ENCODE measurements at regions not wholly inside any gene's neighbourhood (a gene's known extent, or its start where the extent isn't known, plus 50 kb on each side); places are given as distances from the start of the nearest gene placed in this dataset.
"Not testable (repeated sequence)": the region's sequence is repeated elsewhere in the genome, so short reads cannot be mapped to it uniquely, and the experiment has no call there.

DNA sequence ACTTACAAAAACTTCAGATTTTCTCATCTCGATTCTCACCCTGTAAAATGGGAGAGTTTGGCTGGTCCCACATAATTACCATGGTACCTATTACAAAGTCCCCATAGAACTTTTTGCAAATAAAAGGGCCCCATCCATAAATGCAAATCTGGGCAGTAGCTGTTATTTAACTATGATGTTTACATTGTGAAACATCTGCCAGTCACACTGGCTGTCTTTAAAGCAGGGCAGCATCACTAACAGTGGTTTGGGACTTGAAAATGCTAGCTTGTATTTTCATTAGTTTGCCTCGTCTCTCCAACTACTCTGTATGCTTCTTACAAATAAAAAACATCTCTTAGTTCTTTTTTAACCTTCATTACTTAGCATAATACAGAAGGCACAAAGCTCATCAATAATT is 240.7 kb downstream of the FZD1 start:
- no peak for DNase-seq (ENCODE audit: low read depth)
- H3K4me3 ChIP-seq (ENCODE audit: control insufficient read depth, low read depth, low read length) = no peak overlapping the region
- TF ChIP-seq, protein P1, sequence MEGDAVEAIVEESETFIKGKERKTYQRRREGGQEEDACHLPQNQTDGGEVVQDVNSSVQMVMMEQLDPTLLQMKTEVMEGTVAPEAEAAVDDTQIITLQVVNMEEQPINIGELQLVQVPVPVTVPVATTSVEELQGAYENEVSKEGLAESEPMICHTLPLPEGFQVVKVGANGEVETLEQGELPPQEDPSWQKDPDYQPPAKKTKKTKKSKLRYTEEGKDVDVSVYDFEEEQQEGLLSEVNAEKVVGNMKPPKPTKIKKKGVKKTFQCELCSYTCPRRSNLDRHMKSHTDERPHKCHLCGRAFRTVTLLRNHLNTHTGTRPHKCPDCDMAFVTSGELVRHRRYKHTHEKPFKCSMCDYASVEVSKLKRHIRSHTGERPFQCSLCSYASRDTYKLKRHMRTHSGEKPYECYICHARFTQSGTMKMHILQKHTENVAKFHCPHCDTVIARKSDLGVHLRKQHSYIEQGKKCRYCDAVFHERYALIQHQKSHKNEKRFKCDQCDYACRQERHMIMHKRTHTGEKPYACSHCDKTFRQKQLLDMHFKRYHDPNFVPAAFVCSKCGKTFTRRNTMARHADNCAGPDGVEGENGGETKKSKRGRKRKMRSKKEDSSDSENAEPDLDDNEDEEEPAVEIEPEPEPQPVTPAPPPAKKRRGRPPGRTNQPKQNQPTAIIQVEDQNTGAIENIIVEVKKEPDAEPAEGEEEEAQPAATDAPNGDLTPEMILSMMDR (IDR thresholded peaks at IDR 0.05; ENCODE audit: control insufficient read depth, insufficient read depth, low read depth, low read length, missing control alignments) = no peak

DNA sequence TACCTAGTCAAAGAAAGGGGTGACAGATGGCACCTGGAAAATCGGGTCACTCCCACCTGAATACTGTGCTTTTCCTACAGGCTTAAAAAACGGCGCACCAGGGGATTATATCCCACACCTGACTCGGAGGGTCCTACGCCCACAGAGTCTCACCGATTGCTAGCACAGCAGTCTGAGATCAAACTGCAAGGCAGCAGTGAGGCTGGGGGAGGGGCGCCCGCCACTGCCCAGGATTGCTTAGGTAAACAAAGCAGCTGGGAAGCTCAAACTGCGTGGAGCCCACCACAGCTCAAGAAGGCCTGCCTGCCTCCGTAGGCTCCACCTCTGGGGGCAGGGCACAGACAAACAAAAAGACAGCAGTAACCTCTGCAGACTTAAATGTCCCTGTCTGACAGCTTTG is 242.7 kb downstream of the FZD1 start:
- not testable (repeated sequence) for DNase-seq (ENCODE audit: low read depth); H3K4me3 ChIP-seq (ENCODE audit: control insufficient read depth, low read depth, low read length)

DNA sequence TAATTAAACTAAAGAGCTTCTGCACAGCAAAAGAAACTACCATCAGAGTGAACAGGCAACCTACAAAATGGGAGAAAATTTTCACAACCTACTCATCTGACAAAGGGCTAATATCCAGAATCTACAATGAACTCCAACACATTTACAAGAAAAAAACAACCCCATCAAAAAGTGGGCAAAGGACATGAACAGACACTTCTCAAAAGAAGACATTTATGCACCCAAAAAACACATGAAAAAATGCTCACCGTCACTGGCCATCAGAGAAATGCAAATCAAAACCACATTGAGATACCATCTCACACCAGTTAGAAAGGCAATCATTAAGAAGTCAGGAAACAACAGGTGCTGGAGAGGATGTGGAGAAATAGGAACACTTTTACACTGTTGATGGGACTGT is 247.6 kb downstream of the FZD1 start:
- DNase-seq (ENCODE audit: low read depth); H3K4me3 ChIP-seq (ENCODE audit: control insufficient read depth, low read depth, low read length): not testable (repeated sequence)

DNA sequence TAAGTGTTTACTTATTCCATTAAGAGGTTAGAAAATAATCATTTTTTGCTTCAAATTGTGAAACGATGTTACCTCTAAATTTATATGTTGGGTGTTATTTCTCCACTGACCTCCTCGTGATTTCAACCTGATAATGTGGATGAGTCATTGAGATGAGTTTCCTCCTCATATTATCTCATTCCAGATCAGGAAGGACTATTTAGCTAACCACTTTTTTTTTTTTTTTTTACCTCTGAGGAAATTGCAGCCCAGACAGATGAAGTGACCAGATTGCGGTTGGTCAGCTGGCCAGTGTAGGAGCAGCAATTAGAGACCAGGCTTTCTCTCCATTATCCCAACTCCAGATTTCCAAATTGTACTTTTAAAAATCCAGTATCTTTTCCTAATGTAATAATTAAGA is 248.7 kb downstream of the FZD1 start:
- TF ChIP-seq, protein P1 (IDR thresholded peaks at IDR 0.05; ENCODE audit: control insufficient read depth, insufficient read depth, low read depth, low read length, missing control alignments) = no peak
- no peak overlapping the region for H3K4me3 ChIP-seq (ENCODE audit: control insufficient read depth, low read depth, low read length)
- no peak for DNase-seq (ENCODE audit: low read depth)

DNA sequence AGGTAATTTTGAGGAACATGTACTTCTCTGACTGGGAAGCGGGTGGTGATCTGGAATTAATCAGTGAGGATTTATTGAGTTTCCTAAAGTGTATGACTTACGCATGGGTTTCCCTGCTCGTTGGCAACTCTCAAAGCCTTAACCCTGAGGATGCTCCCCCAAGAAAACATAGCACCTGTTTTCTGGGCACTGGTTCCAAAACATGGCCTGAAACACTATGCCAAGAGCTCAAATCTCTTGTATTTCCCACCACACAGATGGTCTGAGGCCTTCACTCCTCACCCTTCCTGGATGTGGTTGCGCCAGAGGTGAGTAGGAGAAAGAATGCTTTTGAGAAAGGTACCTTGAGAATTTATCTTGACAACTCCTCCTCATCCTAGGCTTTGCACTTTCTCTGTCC is 250.4 kb downstream of the FZD1 start:
- TF ChIP-seq, protein P1 (IDR thresholded peaks at IDR 0.05; ENCODE audit: control insufficient read depth, insufficient read depth, low read depth, low read length, missing control alignments) = no peak
- no peak overlapping the region for H3K4me3 ChIP-seq (ENCODE audit: control insufficient read depth, low read depth, low read length)
- DNase-seq (ENCODE audit: low read depth) = no peak

DNA sequence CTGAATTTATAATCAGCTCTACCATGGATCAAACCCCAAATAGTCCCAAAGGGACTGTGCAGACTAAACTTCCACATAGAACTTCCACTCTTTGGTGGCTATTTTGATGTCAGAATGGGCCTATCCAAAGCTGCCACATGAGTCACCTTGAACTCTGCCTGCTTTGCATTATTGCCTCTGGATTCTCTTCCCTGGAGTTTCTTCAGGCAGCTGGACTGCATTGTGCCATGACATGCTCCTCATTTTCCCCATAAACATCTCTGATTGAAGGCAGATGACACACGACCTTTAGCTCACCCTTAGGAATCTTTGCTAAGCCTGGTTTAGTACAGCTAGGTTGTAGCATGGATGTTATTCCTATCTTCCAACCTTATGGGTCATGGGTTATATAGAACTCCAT is 251.7 kb downstream of the FZD1 start:
- TF ChIP-seq, protein P1 (IDR thresholded peaks at IDR 0.05; ENCODE audit: control insufficient read depth, insufficient read depth, low read depth, low read length, missing control alignments) = no peak
- H3K4me3 ChIP-seq (ENCODE audit: control insufficient read depth, low read depth, low read length) = no peak overlapping the region
- no peak for DNase-seq (ENCODE audit: low read depth)

DNA sequence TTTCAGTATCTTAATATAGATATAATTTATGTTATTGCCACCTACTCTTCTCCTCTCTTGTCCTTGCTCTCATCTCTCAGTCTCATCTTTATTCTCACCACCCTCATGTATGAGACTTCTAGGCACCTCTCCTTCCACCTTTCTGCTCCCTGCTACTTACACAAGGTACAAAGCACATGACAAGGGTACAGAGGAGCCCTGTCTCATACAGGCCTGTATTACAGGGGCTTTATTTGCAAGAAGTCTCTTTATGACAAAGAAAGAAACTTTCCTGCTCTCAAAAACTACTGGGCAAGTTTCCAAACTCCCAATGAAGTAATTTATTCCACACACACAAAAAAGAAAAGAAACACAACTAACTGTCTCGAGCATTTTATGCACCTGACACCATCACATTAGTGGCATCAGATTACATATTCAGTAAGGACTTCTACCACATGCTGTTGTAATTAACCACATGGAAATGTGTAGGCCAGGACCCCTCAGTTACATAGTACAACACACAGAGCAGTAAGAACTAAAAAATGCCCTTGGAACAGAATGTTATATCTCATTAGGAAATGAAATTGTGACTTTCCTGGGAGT is 253.1 kb downstream of the FZD1 start:
- H3K4me3 ChIP-seq (ENCODE audit: control insufficient read depth, low read depth, low read length) = no peak overlapping the region
- TF ChIP-seq, protein P1 (IDR thresholded peaks at IDR 0.05; ENCODE audit: control insufficient read depth, insufficient read depth, low read depth, low read length, missing control alignments) = no peak
- no peak for DNase-seq (ENCODE audit: low read depth)

DNA sequence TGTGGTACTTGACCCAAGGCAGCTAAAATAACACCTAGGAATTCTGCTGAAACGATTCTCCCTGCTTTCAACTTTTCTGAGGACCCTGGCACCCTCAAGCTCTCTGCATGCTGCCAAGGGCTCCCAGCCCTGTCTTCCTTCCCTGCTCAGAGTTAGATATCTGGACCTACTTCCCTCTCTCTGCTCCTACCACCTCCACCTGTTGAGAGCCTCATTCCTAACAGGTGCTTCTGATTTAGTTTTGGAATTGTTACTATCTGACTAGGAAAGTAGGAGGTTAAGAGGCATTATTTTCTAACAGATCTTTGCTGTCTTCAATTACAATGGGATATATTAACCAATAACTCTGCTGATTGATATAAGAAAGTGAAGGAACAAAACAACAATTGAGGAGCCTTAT is 253.8 kb downstream of the FZD1 start:
- TF ChIP-seq, protein P1 (IDR thresholded peaks at IDR 0.05; ENCODE audit: control insufficient read depth, insufficient read depth, low read depth, low read length, missing control alignments) = no peak
- DNase-seq (ENCODE audit: low read depth) = no peak
- no peak overlapping the region for H3K4me3 ChIP-seq (ENCODE audit: control insufficient read depth, low read depth, low read length)

Measured in AG09309 (cell line).